HCT116 (cell line): ENCODE measurements at regions not wholly inside any gene's neighbourhood (a gene's known extent, or its start where the extent isn't known, plus 50 kb on each side); places are given as distances from the start of the nearest gene placed in this dataset.

Source experiments
- ATAC-seq: fragments of 200-7000 bp; cut with Tn5 transposase; 2 replicates; pipeline ENCODE4 v1.9.1; 2020; ENCODE audit warnings: mild to moderate bottlenecking, moderate library complexity
- BruUV-seq: library from RNA; stranded (reverse); fragments of 400-500 nt; replicated peaks from 2 replicates; lab custom pipeline; 2021; lab: Mats Ljungman, UMichigan
- CTCF ChIA-PET: fragments of 300-600 bp; sonication (Branson Sonifier 250); formaldehyde crosslinking; loops from one replicate; lab custom pipeline; 2021; ENCODE audit warnings: antibody characterized with exemption; lab: Charles Lee
- POLR2A ChIA-PET: fragments of 300-600, 350-600 bp; sonication (Branson Sonifier 250); formaldehyde crosslinking; loops from one replicate; lab custom pipeline; 2021; ENCODE audit warnings: antibody characterized with exemption; lab: Charles Lee
- RAD21 ChIA-PET, 2 experiments: fragments of 300-600 bp; sonication (Branson Sonifier 250); formaldehyde crosslinking; loops; one replicate each; lab custom pipeline; 2023; ENCODE audit warnings: low total read pairs in 2 of 2; ENCODE audit not compliant: uncharacterized antibody in 2 of 2, unreplicated experiment in 2 of 2, low non-redundant PET in 1 of 2; lab: Charles Lee
- DNase-seq: peaks from one replicate; pipeline ENCODE4 v3.0.0-alpha.2; 2010; ENCODE audit warnings: low read depth, low spot score
- H2AFZ ChIP-seq: fragments of 200-600 bp; shearing (Covaris generic), sonication (generic); 2 replicates; pipeline ENCODE4 v1.6.1; 2017; ENCODE audit warnings: low read depth, mixed run types, mixed read lengths, antibody characterized with exemption, low read length; ENCODE audit not compliant: poor library complexity, severe bottlenecking
- H3K27ac ChIP-seq: 2 replicates; pipeline ENCODE4 v1.5.1; 2012; ENCODE audit warnings: low read depth, low read length
- H3K27me3 ChIP-seq: fragments of 200-600 bp; sonication (generic); 2 replicates; pipeline ENCODE4 v1.6.1; 2016; ENCODE audit warnings: mixed run types, low read length, mixed read lengths; ENCODE audit not compliant: insufficient read depth
- H3K36me3 ChIP-seq, 2 experiments: fragments of 200-500 bp in 1 of 2; fragments of 200-600 bp in 1 of 2; sonication (Bioruptor generic) in 1 of 2; sonication (generic) in 1 of 2; 2 replicates each; pipeline versions ENCODE4 v1.5.1 to v1.6.1; 2014 to 2016; ENCODE audit warnings: low read length in 2 of 2, inconsistent platforms in 1 of 2, mixed read lengths in 1 of 2, mixed run types in 1 of 2; ENCODE audit not compliant: insufficient read depth in 2 of 2, control insufficient read depth in 1 of 2
- H3K4me1 ChIP-seq, 2 experiments: fragments of 200-600 bp in 1 of 2; sonication (generic) in 1 of 2; 2 replicates each; pipeline versions ENCODE4 v1.5.1 to v1.6.1; 2012 to 2017; ENCODE audit warnings: low read length in 2 of 2, inconsistent platforms in 1 of 2, mild to moderate bottlenecking in 1 of 2, mixed read lengths in 1 of 2, mixed run types in 1 of 2, moderate library complexity in 1 of 2; ENCODE audit not compliant: insufficient read depth in 2 of 2, control insufficient read depth in 1 of 2
- H3K4me2 ChIP-seq: fragments of 200-600 bp; sonication (generic); 2 replicates; pipeline ENCODE4 v1.6.1; 2017; ENCODE audit warnings: mixed run types, low read length, mixed read lengths
- H3K4me3 ChIP-seq, 2 experiments: fragments of 200-600 bp in 1 of 2; sonication (generic) in 1 of 2; replicated peaks in 1 of 2; 2 replicates each; pipeline ENCODE4 v1.5.1; 2011 to 2016; ENCODE audit warnings: low read length in 2 of 2, control low read depth in 1 of 2, low read depth in 1 of 2, mild to moderate bottlenecking in 1 of 2, mixed read lengths in 1 of 2, mixed run types in 1 of 2
- H3K79me2 ChIP-seq: fragments of 200-600 bp; sonication (generic); 2 replicates; pipeline ENCODE4 v1.6.1; 2017; ENCODE audit warnings: mild to moderate bottlenecking, mixed run types, low read length, moderate library complexity, mixed read lengths; ENCODE audit not compliant: insufficient read depth
- H3K9ac ChIP-seq: fragments of 200-600 bp; sonication (generic); 2 replicates; pipeline ENCODE4 v1.6.1; 2016; ENCODE audit warnings: low read length, mixed read lengths
- H3K9me2 ChIP-seq: fragments of 200-600 bp; sonication (generic), shearing (Covaris generic); 2 replicates; pipeline ENCODE4 v1.6.1; 2017; ENCODE audit warnings: mixed run types, mild to moderate bottlenecking, moderate library complexity; ENCODE audit not compliant: insufficient read depth
- H3K9me3 ChIP-seq, 2 experiments: fragments of 200-500 bp in 1 of 2; fragments of 200-600 bp in 1 of 2; sonication (Bioruptor generic) in 1 of 2; sonication (generic) in 1 of 2; 2 replicates each; pipeline ENCODE4 v1.6.1; 2014 to 2017; ENCODE audit warnings: low read length in 2 of 2, mixed read lengths in 2 of 2, inconsistent platforms in 1 of 2, low read depth in 1 of 2, mild to moderate bottlenecking in 1 of 2, mixed run types in 1 of 2, moderate library complexity in 1 of 2; ENCODE audit not compliant: control insufficient read depth in 1 of 2, insufficient read depth in 1 of 2
- H4K20me1 ChIP-seq: fragments of 200-600 bp; sonication (generic), shearing (Covaris generic); 2 replicates; pipeline ENCODE4 v1.6.1; 2017; ENCODE audit warnings: mixed run types, mild to moderate bottlenecking, moderate library complexity; ENCODE audit not compliant: insufficient read depth
- ATF3 ChIP-seq: IDR thresholded peaks from 2 replicates; pipeline ENCODE4 v1.6.1; 2012
- CBX3 ChIP-seq: IDR thresholded peaks from 2 replicates; pipeline ENCODE4 v1.6.1; 2012; ENCODE audit warnings: low read depth
- CEBPB ChIP-seq: IDR thresholded peaks from 2 replicates; pipeline ENCODE4 v1.6.1; 2012; ENCODE audit warnings: low read depth
- CTCF ChIP-seq, 3 experiments: fragments of 200-600 bp in 1 of 3; sonication (generic) in 1 of 3; IDR thresholded peaks in 2 of 3; conservative IDR thresholded peaks in 1 of 3; 2 replicates each; pipeline ENCODE4 v1.5.1; 2012 to 2017; ENCODE audit warnings: low read depth in 2 of 3, low read length in 2 of 3, antibody characterized with exemption in 1 of 3, borderline replicate concordance in 1 of 3, control low read depth in 1 of 3, mild to moderate bottlenecking in 1 of 3, mixed read lengths in 1 of 3, mixed run types in 1 of 3, moderate library complexity in 1 of 3; ENCODE audit not compliant: insufficient read depth in 1 of 3
- ELF1 ChIP-seq: IDR thresholded peaks from 2 replicates; pipeline ENCODE4 v1.6.1; 2012; ENCODE audit warnings: low read depth, borderline replicate concordance
- EZH2 ChIP-seq: fragments of 200-600 bp; sonication (generic); IDR thresholded peaks from 2 replicates; pipeline ENCODE4 v1.6.1; 2017; ENCODE audit warnings: antibody characterized with exemption, mixed run types
- FOSL1 ChIP-seq: IDR thresholded peaks from 2 replicates; pipeline ENCODE4 v1.6.1; 2012; ENCODE audit warnings: low read depth
- JUND ChIP-seq: IDR thresholded peaks from 2 replicates; pipeline ENCODE4 v1.6.1; 2012
- MAX ChIP-seq: IDR thresholded peaks from 2 replicates; pipeline ENCODE4 v1.6.1; 2012
- POLR2AphosphoS5 ChIP-seq: IDR thresholded peaks from 2 replicates; pipeline ENCODE4 v1.6.1; 2011; ENCODE audit warnings: mild to moderate bottlenecking, low read depth, low read length, moderate library complexity
- RAD21 ChIP-seq: IDR thresholded peaks from 2 replicates; pipeline ENCODE4 v1.6.1; 2012; ENCODE audit warnings: low read depth, mild to moderate bottlenecking
- REST ChIP-seq: IDR thresholded peaks from 2 replicates; pipeline ENCODE4 v1.6.1; 2012; ENCODE audit warnings: low read depth
- SIN3A ChIP-seq: IDR thresholded peaks from 2 replicates; pipeline ENCODE4 v1.6.1; 2012; ENCODE audit warnings: low read depth
- SP1 ChIP-seq: IDR thresholded peaks from 2 replicates; pipeline ENCODE4 v1.6.1; 2012; ENCODE audit warnings: low read depth
- TCF7L2 ChIP-seq: IDR thresholded peaks from 2 replicates; pipeline ENCODE4 v1.7.0; 2011; ENCODE audit warnings: borderline replicate concordance, inconsistent platforms; ENCODE audit not compliant: insufficient read depth, insufficient read length; ENCODE audit errors: extremely low read depth
- ZBTB33 ChIP-seq: IDR thresholded peaks from 2 replicates; pipeline ENCODE4 v1.6.1; 2011; ENCODE audit warnings: mild to moderate bottlenecking, low read length, moderate library complexity; ENCODE audit not compliant: insufficient replicate concordance; ENCODE audit errors: extremely low read depth
- ZNF274 ChIP-seq: fragments of 200-500 bp; sonication (Bioruptor generic); IDR thresholded peaks from 2 replicates; pipeline ENCODE4 v1.6.1; 2014; ENCODE audit warnings: mild to moderate bottlenecking, low read depth, low read length, inconsistent platforms
- intact Hi-C: fragments of 100-400 bp; cut with micrococcal nuclease; formaldehyde crosslinking; loops from 2 replicates; pipeline ENCODE4 v1.10.0; 2022

GRCh38 chr11:115941481-115941993 is 437.3 kb upstream of the CADM1 start (continued):
- TF ChIP-seq ZNF274 (no peak), JUND (no peak)

- DNase-seq (no peak), ATAC-seq (no peak)
- Histone ChIP-seq H3K36me3 (no peaks in the 10 kb centered on the region), H3K27me3 (no peaks in the 10 kb centered on the region), H3K9ac (no peak overlapping the region), H3K9me3 (peaks cover 0 to 3% of the 10 kb centered on the region in 2 experiments; a peak in 1 of 4 replicates), H3K9me2 (no peaks in the 10 kb centered on the region), H3K79me2 (no peaks in the 10 kb centered on the region), H2AFZ (no peak overlapping the region), H3K4me2 (no peak overlapping the region), H3K4me1 (no peaks in the 10 kb centered on the region), H4K20me1 (no peaks in the 10 kb centered on the region), H3K27ac (no peak overlapping the region), H3K4me3 (no peak overlapping the region)
- no TSS peak for BruUV-seq
- TF ChIP-seq MAX (no peak), POLR2AphosphoS5 (no peak), CBX3 (no peak), ATF3 (no peak), ELF1 (no peak), RAD21 (no peak), REST (no peak), TCF7L2 (no peak), EZH2 (no peak), CEBPB (no peak), SIN3A (no peak), ZBTB33 (no peak), ZNF274 (no peak), FOSL1 (no peak), CTCF (IDR thresholded peaks at IDR 0.05 in 2 of 3, conservative IDR thresholded peaks at IDR 0.05 in 1 of 3; ENCODE audit: borderline replicate concordance in 1 of 3, insufficient read depth in 1 of 3, low read depth in 2 of 3, low read length in 2 of 3) (no peak), SP1 (no peak)
- ChIA-PET POLR2A (no interaction called here), CTCF (no interaction called here), RAD21 (no interaction called here)
- intact Hi-C loops: no loop called here
Measured at GRCh38 chr11:115941044-115941443, 436.8 kb upstream of the CADM1 start.
